ENCODE measurements at regions not wholly inside any gene's neighbourhood (a gene's known extent, or its start where the extent isn't known, plus 50 kb on each side); places are given as distances from the start of the nearest gene placed in this dataset.

GRCh38 chr11:87437133-87437843, 399.6 kb downstream of the TMEM135 start:
- TF ChIP-seq CTCF (IDR thresholded peaks at IDR 0.05; ENCODE audit: insufficient read depth, low read depth, low read length): no peak
- TF ChIP-seq EZH2 (IDR thresholded peaks at IDR 0.05; ENCODE audit: insufficient read depth, low read length): no peak
